Stromal cell of bone marrow (primary cell): ENCODE measurements at regions not wholly inside any gene's neighbourhood (a gene's known extent, or its start where the extent isn't known, plus 50 kb on each side); places are given as distances from the start of the nearest gene placed in this dataset.

Experiments
- DNase-seq: peaks from one replicate; pipeline ENCODE4 v3.0.0-alpha.2; 2012; ENCODE audit warnings: low read depth

DNA sequence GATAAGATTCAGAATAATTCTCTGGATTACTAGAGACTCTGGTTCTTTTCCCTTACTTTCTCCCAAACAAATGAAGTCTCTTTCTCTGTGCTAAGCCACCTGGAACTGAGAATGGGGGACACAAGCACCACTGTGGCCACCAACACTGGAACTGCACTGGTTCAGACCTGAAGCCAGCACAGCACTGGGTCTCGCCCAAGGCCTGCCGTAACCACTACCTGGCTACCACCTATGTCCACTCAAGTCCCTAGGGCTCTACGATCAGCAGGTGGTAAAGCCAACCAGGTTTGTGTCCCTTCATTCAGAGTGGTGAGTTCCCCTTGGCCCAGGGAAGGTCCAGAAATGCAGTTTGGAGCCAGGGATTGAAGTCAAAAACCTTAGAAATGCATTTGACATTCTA is 626.2 kb downstream of the DIAPH3 start:
- no peak for DNase-seq

DNA sequence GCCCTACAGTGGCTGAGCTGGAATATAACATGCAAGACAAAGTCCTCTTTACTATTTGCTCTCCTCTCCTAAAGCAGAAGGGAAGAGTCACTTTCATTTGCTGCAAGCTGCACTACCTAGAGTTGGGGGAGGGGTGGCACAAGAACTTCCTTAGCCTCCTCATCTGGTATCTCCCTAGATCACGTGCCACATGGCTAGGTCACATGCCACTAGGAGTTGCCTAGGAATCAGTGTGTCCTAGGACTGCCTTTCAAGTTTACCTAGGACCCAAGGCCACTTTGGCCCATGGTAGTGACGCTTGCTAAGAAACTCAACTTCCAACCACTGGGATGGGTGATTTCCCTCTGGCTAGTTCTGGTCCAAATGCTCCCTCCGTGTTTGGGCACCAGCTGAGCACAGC is 625.2 kb downstream of the DIAPH3 start:
- no peak for DNase-seq

DNA sequence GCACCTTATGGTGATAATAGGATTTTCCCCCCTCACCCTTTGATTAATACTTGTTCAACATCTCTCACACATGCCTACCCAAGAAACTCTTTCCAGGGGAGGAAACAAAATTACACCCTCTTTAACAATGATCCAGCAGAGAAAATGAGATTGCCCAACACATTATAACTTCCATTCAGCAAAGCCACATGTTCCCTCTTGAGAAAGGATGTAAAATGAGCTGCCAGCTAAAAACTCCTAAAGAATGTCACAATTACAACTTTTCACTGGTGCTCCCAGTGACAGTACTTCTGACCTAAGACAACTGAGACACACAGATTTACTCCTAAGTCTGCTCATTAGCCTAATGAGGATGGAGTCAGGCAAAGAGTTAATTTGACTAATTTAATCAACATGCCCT is 621.4 kb downstream of the DIAPH3 start:
- DNase-seq, result no peak

DNA sequence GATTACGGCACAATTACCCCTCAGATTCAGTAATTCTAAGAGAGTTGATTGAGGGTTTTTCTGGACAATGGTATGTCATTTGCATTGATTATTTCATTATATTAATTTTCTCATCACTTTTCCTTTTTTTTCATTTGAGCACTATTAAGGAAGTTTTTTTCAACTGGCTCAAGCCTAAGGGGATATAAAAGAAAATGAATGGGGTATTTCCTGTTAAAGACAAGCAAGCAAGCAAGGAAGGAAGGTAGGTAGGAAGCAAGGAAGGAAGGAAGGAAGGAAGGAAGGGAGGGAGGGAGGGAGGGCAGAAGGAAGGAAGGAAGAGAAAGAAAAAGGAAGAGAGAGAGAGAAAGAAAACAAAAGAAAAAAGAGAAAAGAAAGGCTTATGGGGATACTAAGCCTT is 620.3 kb downstream of the DIAPH3 start:
- no peak for DNase-seq

DNA sequence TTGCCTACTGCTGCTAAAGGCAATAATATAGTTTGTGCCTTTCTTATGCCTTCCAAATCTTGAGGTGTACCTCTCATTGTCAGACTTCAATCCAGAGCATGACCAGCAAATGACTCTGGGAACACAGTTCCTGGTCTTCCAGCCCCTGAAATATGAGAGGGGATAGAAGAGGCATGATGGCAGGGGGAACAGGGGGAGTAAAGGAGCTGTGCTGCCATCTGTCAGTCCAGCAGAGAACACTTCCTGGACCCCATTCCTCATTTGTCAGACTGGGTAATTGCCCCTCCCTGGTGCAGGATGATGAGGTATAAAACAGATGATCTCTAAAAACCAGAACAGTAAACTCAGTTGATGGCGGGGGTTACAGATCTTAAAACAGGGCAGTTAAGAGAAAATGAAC is 618.7 kb downstream of the DIAPH3 start:
- no peak for DNase-seq

DNA sequence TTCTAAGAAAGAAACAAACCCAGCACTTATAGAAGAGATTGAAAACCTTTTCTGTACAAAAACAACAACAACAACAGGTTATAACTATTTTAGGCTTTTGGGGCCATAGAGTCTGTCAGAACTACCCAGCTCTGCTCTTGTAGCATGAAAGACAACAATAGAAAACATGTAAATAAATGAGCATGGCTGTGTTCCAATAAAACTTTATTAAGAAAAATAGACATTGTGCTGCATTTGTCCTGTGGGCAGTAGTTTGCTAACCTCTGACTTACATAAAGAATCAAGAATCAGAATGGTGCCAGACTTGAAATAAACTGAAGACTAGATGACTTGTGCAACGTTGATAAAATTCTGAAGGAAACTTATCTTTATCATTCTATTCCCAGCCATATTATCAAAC is 617.5 kb downstream of the DIAPH3 start:
- DNase-seq, result no peak

DNA sequence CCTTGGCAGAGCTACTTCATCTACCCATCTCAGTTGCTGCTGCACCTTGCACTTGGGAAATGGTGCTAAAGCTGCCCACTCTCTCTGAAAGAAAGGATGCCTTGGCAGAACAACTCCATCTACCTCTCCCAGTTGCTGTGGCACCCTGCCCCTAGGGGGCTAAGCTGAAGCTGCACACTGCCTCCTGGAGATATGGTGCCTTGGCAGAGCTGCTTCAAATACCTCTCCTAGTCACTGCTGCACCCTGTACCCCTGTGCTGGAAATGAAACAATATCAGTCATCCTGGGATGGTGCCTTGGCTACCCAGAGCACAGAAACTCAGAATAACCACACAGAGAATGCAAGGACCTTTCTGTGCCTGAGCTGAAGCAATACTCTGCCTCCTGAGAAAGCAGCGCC is 615.8 kb downstream of the DIAPH3 start:
- no peak for DNase-seq

DNA sequence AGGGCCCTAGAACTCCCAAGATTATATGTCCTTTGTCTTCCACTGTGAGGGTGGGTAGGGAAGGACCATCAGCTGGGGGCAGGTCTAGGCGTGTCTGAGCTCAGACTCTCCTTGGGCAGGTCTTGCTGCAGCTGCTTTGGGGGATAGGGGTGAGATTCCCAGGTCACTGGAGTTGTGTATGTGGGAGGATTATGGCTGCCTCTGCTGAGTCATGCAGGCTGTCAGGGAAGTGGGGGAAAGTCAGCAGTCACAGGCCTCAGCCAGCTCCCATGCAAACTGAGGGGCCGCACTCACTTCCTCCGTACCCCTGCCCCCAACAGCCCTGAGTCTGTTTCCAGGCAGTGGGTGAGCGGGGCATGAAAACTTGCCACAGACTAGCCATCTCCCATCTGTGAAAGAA is 600.8 kb downstream of the DIAPH3 start:
- no peak for DNase-seq

DNA sequence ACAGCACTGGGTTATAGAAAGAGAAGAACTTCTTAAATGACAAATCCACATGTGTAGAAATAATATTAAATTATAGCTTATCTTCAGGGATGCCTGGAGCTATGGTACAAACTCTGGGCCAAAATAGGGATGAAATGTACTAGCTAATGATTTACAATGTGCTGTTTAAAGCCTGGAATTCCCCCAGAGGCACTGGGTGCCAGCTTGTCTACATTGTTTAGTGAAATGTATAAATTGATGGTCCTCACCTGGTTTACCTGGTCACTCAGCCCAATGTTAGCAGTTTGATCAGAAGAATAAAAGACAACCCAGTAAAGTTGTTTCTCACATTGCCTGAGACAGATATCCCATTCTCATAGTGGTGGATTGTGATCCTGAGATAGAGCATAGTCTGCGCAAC is 597.2 kb downstream of the DIAPH3 start:
- DNase-seq, result no peak

DNA sequence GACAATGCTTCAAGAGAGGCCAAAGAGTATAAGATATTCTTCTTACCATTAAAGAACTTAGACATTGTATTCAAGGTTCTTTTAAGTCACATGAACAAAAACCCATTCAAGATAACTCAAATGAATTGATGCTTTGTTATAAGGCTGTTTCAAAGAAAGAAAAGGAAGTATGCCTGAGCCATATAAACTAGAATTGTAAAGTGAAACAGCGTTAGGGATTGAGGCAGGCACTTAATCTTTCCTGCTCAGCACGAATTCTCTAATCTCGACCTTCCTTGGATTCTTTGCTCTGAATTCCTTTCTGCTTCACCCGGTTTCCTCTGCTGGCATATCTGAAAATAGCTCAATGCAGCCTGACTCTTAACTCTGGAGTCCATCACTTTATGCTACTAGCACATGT is 595.4 kb downstream of the DIAPH3 start:
- DNase-seq, result no peak

DNA sequence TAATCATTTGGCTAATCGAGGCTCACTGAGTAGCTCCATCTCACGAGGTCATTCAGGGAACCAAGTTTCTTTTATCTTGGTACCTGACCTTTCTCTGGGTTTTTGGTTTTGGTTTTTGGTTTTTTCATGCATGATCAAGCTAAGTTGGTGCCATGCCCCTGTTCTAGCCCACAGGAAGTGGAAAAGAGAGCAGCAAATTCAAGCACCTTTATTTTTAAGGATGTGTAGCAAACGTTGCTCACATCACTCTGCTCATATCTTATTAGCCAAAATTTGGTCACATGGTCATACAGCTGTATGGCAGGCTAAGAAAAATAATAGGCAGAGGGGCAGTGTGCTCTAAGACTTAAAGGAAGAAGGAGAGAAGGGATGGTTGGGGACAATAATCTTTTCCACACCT is 593.5 kb downstream of the DIAPH3 start:
- no peak for DNase-seq

DNA sequence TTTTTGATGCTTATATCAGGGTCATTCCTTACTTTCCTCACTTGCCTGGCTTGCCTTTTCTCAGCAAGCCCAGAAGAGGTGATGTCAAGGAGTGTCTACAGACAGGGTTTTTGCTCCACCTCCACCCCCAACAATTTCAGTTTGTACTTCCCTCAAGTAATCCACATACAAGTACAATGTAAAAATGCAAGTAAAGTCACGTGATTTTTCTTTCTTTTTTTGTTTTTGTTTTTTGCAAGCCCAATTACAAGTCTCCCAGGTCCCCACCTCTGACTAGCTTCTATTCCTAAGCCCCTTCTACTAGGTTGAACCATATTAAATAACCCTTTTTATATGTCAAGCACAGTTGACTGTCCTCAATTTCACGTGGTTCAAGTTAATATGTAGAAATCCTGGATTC is 579.6 kb downstream of the DIAPH3 start:
- no peak for DNase-seq

DNA sequence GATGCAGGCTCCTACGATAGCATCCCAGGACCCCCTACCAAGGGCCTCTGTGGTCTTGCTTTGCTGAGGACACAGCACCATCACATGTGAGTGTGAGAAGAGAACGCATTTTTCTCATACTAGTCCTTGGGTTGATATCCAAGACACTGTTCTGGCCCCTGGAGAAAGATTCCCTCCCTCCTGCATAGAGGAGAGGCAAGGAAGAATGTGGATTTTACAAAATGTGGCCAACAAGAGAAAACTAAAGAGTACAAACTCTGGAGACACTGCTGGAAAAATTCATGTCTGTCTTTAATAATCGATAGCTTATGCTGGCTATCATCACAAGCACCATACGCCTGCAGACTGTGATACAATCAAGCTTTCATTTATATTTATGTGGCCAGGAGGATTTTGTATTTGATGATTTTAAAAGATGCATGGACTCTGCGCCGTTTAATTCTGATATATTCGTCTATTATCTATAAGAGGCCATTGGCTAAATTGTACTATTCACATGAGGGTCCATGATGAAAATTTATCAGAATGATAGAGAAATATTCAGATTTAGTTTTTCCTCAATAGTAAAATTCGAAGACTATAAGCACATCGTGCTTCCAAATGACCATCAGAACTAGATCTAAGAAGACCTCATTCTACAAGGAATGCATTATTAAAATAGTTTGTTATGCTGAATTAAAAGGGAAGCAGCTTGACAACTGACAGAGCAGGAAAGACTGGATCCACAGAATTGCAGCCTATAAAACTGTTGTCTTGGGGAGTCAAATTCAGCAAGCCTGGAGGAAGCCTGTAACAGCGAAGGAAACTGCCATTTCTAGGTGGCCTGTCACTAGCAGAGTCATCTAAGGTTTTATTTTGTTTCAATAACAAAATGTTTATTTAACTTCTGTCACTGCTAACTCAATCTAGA is 578.7 kb downstream of the DIAPH3 start:
- DNase-seq, result no peak

DNA sequence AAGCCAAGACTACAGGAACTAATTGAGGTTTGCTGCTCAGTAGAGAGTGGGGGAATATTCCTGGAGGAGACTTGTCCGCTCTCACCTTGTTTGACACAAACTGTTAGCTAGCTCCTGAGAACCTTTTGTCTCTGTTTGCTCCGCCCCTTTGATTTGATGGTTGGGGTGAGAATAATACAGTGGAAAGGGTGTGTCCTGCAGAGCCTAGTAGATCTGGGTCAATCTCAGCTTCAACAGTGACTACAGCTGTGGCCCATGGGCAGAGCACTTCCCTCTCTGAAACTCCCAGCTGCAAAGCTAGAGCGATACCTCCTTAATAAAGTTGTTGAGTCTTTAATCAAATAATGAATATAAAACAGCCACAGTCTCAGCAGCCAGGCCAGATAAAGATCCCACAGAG is 576.7 kb downstream of the DIAPH3 start:
- no peak for DNase-seq

DNA sequence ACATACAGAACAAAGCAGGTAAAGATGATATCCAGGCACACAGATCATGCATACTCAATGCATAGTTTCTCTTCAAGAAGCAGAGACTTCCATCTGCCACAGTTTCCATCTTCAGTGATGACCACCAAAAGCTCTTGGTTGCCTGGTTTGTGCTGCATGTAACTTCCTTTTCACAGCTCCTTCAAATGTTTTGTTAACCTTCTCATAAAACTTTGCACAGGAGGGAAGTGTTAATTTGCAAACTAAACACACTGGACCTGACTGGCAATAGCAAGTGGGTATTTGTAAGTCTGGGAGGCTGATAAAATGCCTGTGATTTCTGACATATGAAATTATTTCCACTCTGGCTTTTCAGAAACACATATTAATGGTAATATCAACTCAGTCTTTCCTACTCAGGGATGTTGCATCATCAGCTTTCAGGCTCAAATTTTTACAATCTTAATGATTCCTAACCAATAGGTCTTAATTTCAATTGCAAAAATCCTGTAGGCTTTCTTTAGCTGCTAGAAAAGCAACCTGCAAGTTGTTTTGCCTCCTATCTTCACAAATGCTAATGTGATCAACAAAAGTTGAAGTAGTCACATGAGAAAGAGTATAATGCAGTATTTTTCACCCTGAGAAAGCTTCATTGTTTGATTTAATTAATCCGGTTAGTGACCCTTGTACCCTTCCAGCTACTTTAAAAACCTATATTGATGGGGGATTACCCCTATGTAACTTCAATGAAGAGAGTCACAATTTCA is 575.6 kb downstream of the DIAPH3 start:
- DNase-seq, result no peak

DNA sequence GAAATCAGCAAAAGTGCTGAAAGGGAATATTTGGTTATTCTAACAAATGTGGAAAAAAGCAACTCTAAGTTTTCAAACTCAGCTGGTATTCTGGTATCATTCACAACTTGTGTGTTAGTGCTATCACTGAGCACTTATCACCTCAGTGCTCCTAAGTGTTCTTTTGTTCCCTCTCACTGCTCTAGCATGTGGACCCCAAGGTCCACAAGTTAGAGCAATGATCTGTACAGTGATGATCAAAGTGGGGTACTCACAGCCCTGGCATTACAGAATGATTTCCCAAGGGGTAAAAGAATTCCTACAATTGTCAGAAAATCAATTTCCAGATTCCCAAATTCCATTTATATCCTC is 575.0 kb downstream of the DIAPH3 start:
- no peak for DNase-seq

DNA sequence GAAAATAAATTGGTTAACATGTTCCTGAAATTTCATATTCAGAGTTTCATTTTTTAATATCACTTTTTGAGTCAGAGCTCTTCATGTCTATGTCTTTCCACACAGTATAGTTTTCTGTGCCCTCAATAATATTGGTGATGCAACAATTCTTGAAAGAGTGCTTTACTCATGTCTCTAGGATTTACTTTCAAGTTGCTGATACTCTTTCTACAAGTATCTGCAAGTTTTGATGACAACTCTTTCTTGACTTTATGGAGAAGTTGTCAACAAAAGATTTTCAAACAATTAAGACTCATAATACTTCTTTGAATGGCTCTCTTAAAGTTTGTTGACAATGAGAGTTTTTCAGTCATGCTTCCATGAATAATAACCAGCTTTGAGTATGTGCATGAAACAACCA is 561.7 kb downstream of the DIAPH3 start:
- DNase-seq, result no peak

DNA sequence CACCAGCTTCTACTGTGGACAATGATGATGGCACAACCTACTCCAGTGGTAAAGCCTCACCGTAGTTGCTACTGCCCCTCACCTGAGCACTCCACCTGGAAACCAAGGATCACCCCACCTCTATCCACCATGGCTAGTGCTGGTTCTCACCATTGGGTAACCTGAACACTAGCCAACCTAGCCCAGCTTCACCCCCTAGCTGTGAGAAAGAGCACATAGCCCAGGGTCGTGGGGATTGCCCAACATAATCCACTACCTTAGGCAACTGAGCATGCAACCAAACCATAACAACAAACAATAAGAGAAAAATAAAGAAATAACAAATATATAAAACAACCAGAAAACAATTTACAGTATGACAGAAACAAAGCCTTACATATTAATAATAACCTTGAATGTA is 560.1 kb downstream of the DIAPH3 start:
- no peak for DNase-seq

DNA sequence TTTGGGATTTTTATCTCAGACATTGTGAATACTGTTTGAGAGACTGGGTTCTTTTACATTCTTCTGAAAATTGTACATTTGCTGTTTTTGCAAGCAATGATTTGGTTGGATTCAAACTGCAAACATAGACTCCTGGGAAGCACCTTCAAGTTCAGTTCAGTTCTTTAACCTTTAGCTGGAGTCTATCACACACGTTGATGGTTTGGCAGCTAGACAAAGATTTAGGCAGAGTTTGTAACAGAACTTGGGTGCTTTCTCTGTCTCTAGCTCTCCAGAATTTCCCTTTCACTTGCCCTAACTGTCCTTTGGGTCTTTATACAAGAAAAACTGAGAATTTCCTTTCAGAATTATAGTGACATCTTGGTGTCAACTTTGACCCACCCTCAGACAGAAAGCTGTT is 556.6 kb downstream of the DIAPH3 start:
- no peak for DNase-seq

DNA sequence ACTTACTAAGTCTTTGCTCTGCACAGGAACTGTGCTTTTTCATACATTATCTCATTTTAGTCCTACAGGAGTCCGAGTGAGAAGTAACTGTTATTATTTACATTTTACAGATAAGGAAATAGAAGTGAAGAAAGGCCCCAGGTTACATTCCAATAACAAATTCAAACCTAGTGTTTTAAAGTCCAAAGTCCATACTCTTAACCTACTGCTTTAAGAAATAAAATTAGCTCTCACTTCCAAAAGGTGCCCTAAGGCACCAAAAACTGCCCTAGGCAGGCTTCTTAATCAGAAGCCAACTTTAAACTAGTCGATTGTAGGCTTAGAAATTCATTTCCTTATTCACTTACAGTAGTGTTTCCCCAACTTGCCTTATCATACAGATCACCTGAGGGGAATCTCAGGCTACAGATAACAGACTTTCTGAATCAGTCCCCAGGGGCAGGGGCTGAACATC is 555.9 kb downstream of the DIAPH3 start:
- DNase-seq, result no peak

DNA sequence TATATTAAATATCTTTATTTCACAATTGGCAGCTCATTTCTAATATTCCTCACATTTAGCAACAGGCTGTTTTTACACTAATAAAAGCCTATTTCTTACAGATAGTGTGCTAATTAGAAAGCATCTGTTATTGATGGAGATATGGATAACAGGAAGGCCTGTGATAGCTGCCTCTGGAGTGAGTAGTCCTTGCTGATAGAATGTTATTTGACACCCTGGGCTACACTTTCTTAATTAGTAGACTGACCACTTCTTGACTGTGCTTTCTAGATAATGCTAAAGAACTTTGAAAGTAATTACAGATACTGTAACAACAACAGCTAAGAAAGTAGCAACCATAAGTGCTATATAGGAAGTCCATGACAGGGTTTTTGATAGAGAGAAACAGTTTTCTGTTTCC is 554.3 kb downstream of the DIAPH3 start:
- no peak for DNase-seq
